PC-3 (cell line): ENCODE measurements at regions not wholly inside any gene's neighbourhood (a gene's known extent, or its start where the extent isn't known, plus 50 kb on each side); places are given as distances from the start of the nearest gene placed in this dataset.

ENCODE experiments used
- ATAC-seq: fragments of 200-7000 bp; cut with Tn5 transposase; 2 replicates; pipeline ENCODE4 v1.9.1; 2020; ENCODE audit warnings: mild to moderate bottlenecking, moderate library complexity
- BruUV-seq: library from RNA; stranded (reverse); fragments of 400-500 nt; replicated peaks from 2 replicates; lab custom pipeline; 2021; lab: Mats Ljungman, UMichigan
- CTCF ChIA-PET: fragments of 300-600 bp; sonication (Branson Sonifier 250); formaldehyde crosslinking; loops from one replicate; lab custom pipeline; 2022; ENCODE audit warnings: antibody characterized with exemption; lab: Charles Lee
- POLR2A ChIA-PET: fragments of 300-600 bp; sonication (Branson Sonifier 250); formaldehyde crosslinking; loops from one replicate; lab custom pipeline; 2022; ENCODE audit warnings: antibody characterized with exemption; ENCODE audit not compliant: unreplicated experiment; lab: Charles Lee
- DNase-seq: peaks from one replicate; pipeline ENCODE4 v3.0.0-alpha.2; 2015
- H2AFZ ChIP-seq: fragments of 300-600 bp; sonication (generic); 2 replicates; pipeline ENCODE4 v1.6.0; 2016; ENCODE audit warnings: antibody characterized with exemption, low read length
- H3F3A ChIP-seq: fragments of 300-600 bp; sonication (generic); one replicate; pipeline ENCODE4 v1.6.0; 2017; ENCODE audit warnings: antibody characterized with exemption, low read length, control low read depth, mild to moderate bottlenecking; ENCODE audit not compliant: unreplicated experiment
- H3K27ac ChIP-seq: fragments of 300-600 bp; sonication (generic); 2 replicates; pipeline ENCODE4 v1.5.1; 2016; ENCODE audit warnings: mild to moderate bottlenecking, low read length
- H3K27me3 ChIP-seq: fragments of 300-600 bp; sonication (generic); 2 replicates; pipeline ENCODE4 v1.6.1; 2016; ENCODE audit warnings: low read length, mixed read lengths
- H3K36me3 ChIP-seq: fragments of 300-600 bp; sonication (generic); 2 replicates; pipeline ENCODE4 v1.6.1; 2016; ENCODE audit warnings: low read depth, mixed run types, low read length, mixed read lengths
- H3K4me1 ChIP-seq: fragments of 300-600 bp; sonication (generic); 2 replicates; pipeline ENCODE4 v1.5.1; 2016; ENCODE audit warnings: low read length; ENCODE audit not compliant: insufficient read depth
- H3K4me2 ChIP-seq: fragments of 300-600 bp; sonication (generic); 2 replicates; pipeline ENCODE4 v1.6.0; 2016; ENCODE audit warnings: low read length
- H3K4me3 ChIP-seq: fragments of 300-600 bp; sonication (generic); 2 replicates; pipeline ENCODE4 v1.5.1; 2016; ENCODE audit warnings: mild to moderate bottlenecking, low read length, mixed read lengths
- H3K79me2 ChIP-seq: fragments of 300-600 bp; sonication (generic); 2 replicates; pipeline ENCODE4 v1.6.1; 2017; ENCODE audit warnings: low read length, mixed read lengths
- H3K9ac ChIP-seq: fragments of 300-600 bp; sonication (generic); 2 replicates; pipeline ENCODE4 v1.6.0; 2016; ENCODE audit warnings: mild to moderate bottlenecking, low read length
- H3K9me2 ChIP-seq: fragments of 300-600 bp; sonication (generic); replicated peaks from 2 replicates; pipeline ENCODE4 v1.6.1; 2016; ENCODE audit warnings: mixed run types, low read length, mixed read lengths
- H3K9me3 ChIP-seq: fragments of 300-600 bp; sonication (generic); 2 replicates; pipeline ENCODE4 v1.6.1; 2016; ENCODE audit warnings: low read length, mixed read lengths
- H4K20me1 ChIP-seq: fragments of 300-600 bp; sonication (generic); 2 replicates; pipeline ENCODE4 v1.6.1; 2016; ENCODE audit warnings: low read length, mixed read lengths
- EZH2 ChIP-seq: fragments of 300-600 bp; sonication (generic); IDR thresholded peaks from one replicate; pipeline ENCODE4 v1.6.1; 2017; ENCODE audit warnings: antibody characterized with exemption, mild to moderate bottlenecking, low read length; ENCODE audit not compliant: unreplicated experiment
- EZH2phosphoT487 ChIP-seq: fragments of 300-600 bp; sonication (generic); IDR thresholded peaks from 2 replicates; pipeline ENCODE4 v1.6.1; 2018; ENCODE audit warnings: mild to moderate bottlenecking, antibody characterized with exemption, low read length, borderline replicate concordance
- intact Hi-C: fragments of 100-400 bp; cut with micrococcal nuclease; formaldehyde crosslinking; loops from 2 replicates; pipeline ENCODE4 v1.9.0; 2023
- TF ChIP-seq, protein P1 (sequence below): fragments of 300-600 bp; sonication (generic); conservative IDR thresholded peaks from 2 replicates; pipeline ENCODE4 v1.5.1; 2017; ENCODE audit warnings: antibody characterized with exemption, low read depth, mild to moderate bottlenecking, low read length

DNA sequence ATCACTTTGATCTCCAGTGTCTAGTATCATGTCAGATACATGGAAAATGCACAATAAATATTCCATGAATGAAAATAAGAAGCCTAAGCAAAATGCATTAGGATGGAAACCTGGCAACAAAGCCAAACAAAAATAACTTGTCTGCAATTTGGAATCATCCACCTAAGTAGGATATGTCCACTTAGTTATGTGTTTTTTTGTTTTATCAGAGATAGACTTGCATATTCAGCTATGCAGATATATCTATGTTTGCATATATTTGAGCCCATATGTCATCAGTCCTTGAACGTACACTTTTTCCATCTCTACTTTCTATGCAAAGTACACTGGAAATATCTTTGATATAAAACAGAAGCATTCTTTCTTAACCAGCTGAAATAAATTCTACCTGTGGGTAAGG lies 707.1 kb downstream of the EFNA5 start:
- H3K79me2 ChIP-seq = no peaks in the 10 kb centered on the region
- H3K36me3 ChIP-seq = no peaks in the 10 kb centered on the region
- H3K9me2 ChIP-seq = no peaks in the 10 kb centered on the region
- H3K4me2 ChIP-seq = no peak overlapping the region
- CTCF ChIA-PET = no interaction called here
- H4K20me1 ChIP-seq = no peaks in the 10 kb centered on the region
- H2AFZ ChIP-seq = no peak overlapping the region
- BruUV-seq = no TSS peak
- H3K9ac ChIP-seq = no peak overlapping the region
- no peak for DNase-seq
- peaks cover 48% of the 10 kb centered on the region for H3K4me1 ChIP-seq
- no peaks in the 10 kb centered on the region for H3F3A ChIP-seq
- H3K27me3 ChIP-seq = no peaks in the 10 kb centered on the region
- no peaks in the 10 kb centered on the region for H3K9me3 ChIP-seq
- TF ChIP-seq EZH2phosphoT487 (no peak), EZH2 (no peak)
- TF ChIP-seq, protein P1, sequence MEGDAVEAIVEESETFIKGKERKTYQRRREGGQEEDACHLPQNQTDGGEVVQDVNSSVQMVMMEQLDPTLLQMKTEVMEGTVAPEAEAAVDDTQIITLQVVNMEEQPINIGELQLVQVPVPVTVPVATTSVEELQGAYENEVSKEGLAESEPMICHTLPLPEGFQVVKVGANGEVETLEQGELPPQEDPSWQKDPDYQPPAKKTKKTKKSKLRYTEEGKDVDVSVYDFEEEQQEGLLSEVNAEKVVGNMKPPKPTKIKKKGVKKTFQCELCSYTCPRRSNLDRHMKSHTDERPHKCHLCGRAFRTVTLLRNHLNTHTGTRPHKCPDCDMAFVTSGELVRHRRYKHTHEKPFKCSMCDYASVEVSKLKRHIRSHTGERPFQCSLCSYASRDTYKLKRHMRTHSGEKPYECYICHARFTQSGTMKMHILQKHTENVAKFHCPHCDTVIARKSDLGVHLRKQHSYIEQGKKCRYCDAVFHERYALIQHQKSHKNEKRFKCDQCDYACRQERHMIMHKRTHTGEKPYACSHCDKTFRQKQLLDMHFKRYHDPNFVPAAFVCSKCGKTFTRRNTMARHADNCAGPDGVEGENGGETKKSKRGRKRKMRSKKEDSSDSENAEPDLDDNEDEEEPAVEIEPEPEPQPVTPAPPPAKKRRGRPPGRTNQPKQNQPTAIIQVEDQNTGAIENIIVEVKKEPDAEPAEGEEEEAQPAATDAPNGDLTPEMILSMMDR = no peak
- H3K4me3 ChIP-seq = no peak overlapping the region
- POLR2A ChIA-PET = no interaction called here
- H3K27ac ChIP-seq = no peak overlapping the region
- no peak for ATAC-seq
- intact Hi-C loops = loop anchor here (5.0 to 10.0 kb wide), 2 partner anchors 164 to 711 kb away; partner anchors contain the start of gene EFNA5

DNA sequence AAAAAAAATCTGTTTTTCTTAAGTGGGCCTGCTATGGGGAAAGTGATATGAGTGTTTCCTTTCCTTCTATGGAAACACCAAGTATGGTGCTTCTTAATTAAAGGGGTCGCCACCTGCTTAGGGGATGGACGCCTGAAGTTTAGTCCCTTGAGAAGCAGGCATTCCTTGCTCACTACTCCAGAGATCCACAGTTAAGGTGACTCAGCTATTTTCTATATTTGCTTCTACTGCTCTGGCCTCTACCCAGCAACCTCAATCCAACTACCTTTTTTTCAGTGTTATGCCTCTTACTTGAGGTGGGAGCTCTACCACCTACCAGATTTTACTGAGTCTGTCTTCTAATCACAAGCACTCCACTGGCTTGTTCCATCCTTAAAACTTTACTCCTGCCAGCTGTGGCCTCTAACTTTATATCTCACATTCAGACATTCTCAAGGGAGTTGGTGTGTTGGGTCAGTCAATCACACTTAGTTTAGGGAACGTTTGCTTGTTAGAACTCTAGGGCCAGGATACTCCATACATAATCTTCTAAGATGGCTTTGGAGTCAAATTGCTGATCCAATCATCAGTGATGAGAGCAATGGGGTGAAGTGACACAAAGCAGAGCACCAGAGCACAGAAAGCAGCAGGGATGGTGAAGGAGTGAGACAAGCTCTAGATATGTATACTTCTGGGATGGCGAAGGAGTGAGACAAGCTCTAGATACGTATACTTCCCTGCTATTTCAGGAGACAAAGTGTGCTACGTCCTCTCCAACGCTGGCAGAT lies 708.1 kb downstream of the EFNA5 start:
- POLR2A ChIA-PET = no interaction called here
- H3K27ac ChIP-seq = no peak overlapping the region
- intact Hi-C loops = loop anchor here (5.0 to 10.0 kb wide), 2 partner anchors 165 to 712 kb away; partner anchors contain the start of gene EFNA5

DNA sequence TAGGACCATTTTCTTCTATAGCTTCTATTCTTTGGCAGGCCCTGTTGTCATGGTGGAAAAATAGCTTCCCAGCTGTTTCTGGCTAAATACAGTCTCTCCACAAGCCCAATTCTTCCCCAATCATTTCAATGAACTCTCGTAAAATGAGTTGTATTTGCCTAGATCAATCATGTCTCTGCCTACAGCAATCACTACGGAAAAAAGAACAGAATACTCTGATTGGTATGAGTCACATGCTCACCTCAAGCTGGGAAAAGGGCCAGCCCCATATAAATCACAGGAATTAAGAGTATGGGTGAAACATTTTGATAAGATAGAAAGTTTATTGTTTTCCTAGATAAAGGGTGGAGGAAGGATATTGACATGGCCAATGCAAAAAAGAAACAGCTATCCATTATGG lies 711.4 kb downstream of the EFNA5 start:
- Histone ChIP-seq H3K4me1 (peaks cover 29% of the 10 kb centered on the region), H3K9ac (no peak overlapping the region), H3F3A (no peaks in the 10 kb centered on the region), H3K4me2 (peak overlapping the region; percentile 40), H2AFZ (no peak overlapping the region), H3K4me3 (no peak overlapping the region), H3K9me3 (no peaks in the 10 kb centered on the region), H3K9me2 (no peaks in the 10 kb centered on the region), H4K20me1 (no peaks in the 10 kb centered on the region), H3K27ac (peak overlapping the region; percentile 5; the same call in 1 of the 2 replicates), H3K36me3 (no peaks in the 10 kb centered on the region), H3K79me2 (no peaks in the 10 kb centered on the region), H3K27me3 (no peaks in the 10 kb centered on the region)
- intact Hi-C loops = no loop called here
- ATAC-seq = peak; percentile 72
- DNase-seq = peak; percentile 87
- POLR2A ChIA-PET = no interaction called here
- CTCF ChIA-PET = no interaction called here
- TF ChIP-seq EZH2 = no peak
- TF ChIP-seq EZH2phosphoT487 = no peak
- TF ChIP-seq, protein P1 = no peak
- BruUV-seq = no TSS peak

More for the DNA sequence above, 708.1 kb downstream of the EFNA5 start:
- ATAC-seq (no peak), DNase-seq (peak; percentile 41)
- Histone ChIP-seq H3K9ac (no peak overlapping the region), H3K27me3 (no peaks in the 10 kb centered on the region), H2AFZ (no peak overlapping the region), H3K4me1 (peaks cover 48% of the 10 kb centered on the region), H3K9me2 (no peaks in the 10 kb centered on the region), H3K9me3 (no peaks in the 10 kb centered on the region), H3K4me3 (no peak overlapping the region), H4K20me1 (no peaks in the 10 kb centered on the region), H3K4me2 (no peak overlapping the region), H3K36me3 (no peaks in the 10 kb centered on the region), H3F3A (no peaks in the 10 kb centered on the region), H3K79me2 (no peaks in the 10 kb centered on the region)
- no TSS peak for BruUV-seq
- CTCF ChIA-PET = no interaction called here
- TF ChIP-seq, protein P1 = no peak
